ENCODE measurements at regions not wholly inside any gene's neighbourhood (a gene's known extent, or its start where the extent isn't known, plus 50 kb on each side); places are given as distances from the start of the nearest gene placed in this dataset.

DNA sequence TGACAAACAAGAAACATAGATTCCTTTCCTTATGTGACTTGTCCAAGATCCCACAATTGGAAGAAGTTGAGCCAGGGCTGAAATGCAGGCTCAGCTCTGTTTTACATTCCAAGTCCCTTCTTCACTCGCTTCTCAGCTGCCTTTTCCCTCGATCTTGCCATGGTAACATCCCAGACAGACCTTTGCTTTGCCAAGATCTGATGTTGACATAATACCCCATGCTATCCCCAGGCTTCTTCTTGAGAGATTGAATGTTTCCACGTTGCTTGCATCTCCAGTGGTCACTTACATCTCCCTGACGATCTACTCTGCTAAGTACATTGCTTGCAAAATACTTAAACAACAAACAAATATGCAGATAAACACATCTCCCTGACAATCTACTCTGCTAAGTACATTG, 63.5 kb downstream of the TBXT start:
- Histone ChIP-seq H3K79me2 (ENCODE audit: low read length) (no peaks in the 10 kb centered on the region), H4K20me1 (ENCODE audit: insufficient read depth, low read length) (no peaks in the 10 kb centered on the region), H3K9ac (ENCODE audit: low read length) (no peak overlapping the region), H3K27ac (ENCODE audit: low read length) (no peak overlapping the region), H3K4me2 (ENCODE audit: low read depth, low read length) (no peak overlapping the region), H3K4me3 (ENCODE audit: low read length) (no peak overlapping the region), H3K9me2 (replicated peaks; ENCODE audit: insufficient read depth, low read length) (no peaks in the 10 kb centered on the region), H3K27me3 (replicated peaks; ENCODE audit: insufficient read depth, low read length) (no peaks in the 10 kb centered on the region), H3K36me3 (replicated peaks; ENCODE audit: insufficient read depth, low read length) (no peaks in the 10 kb centered on the region), H2AFZ (ENCODE audit: low read length) (no peak overlapping the region), H3K9me3 (replicated peaks; ENCODE audit: insufficient read depth, low read length) (no peaks in the 10 kb centered on the region), H3F3A (ENCODE audit: insufficient read depth, low read length) (no peaks in the 10 kb centered on the region), H3K4me1 (ENCODE audit: low read length) (no peaks in the 10 kb centered on the region)
- TF ChIP-seq EZH2 (optimal IDR thresholded peaks at IDR 0.05; ENCODE audit: low read depth, low read length) (no peak), EZH2phosphoT487 (IDR thresholded peaks at IDR 0.05; ENCODE audit: low read length) (no peak)
- TF ChIP-seq, protein P1, sequence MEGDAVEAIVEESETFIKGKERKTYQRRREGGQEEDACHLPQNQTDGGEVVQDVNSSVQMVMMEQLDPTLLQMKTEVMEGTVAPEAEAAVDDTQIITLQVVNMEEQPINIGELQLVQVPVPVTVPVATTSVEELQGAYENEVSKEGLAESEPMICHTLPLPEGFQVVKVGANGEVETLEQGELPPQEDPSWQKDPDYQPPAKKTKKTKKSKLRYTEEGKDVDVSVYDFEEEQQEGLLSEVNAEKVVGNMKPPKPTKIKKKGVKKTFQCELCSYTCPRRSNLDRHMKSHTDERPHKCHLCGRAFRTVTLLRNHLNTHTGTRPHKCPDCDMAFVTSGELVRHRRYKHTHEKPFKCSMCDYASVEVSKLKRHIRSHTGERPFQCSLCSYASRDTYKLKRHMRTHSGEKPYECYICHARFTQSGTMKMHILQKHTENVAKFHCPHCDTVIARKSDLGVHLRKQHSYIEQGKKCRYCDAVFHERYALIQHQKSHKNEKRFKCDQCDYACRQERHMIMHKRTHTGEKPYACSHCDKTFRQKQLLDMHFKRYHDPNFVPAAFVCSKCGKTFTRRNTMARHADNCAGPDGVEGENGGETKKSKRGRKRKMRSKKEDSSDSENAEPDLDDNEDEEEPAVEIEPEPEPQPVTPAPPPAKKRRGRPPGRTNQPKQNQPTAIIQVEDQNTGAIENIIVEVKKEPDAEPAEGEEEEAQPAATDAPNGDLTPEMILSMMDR (IDR thresholded peaks at IDR 0.05; ENCODE audit: low read length), result no peak
- no peak for DNase-seq

DNA sequence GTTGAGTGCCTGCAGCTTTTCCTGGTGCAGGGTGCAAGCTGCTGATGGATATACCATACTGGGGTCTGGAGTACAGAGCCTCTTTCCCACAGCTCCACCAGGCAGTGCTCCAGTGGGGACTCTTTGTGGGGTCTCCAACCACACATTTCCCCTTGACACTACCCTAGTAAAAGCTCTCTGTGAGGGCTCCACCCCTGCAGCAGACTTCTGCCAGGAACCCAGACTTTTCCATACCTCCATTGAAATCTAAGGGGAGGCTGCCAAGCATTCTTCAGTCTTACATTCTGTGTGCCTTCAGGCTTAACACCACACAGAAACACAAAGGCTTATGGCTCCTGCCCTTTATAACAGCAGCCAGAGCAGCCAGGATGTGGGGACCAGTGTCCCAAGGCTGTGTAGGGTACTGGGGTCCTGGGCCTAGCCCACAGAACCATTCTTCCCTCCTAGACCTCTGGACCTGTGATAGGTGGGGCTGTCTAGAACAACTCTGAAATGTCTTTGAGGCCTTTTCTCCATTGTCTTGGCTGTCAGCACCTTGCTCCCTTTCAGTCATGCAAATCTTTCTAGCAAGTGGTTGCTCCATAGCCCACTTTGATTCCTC, 65.7 kb downstream of the TBXT start:
- no peaks in the 10 kb centered on the region for H3K4me1 ChIP-seq (ENCODE audit: low read length)
- no peak for TF ChIP-seq EZH2phosphoT487 (IDR thresholded peaks at IDR 0.05; ENCODE audit: low read length)
- TF ChIP-seq EZH2 (optimal IDR thresholded peaks at IDR 0.05; ENCODE audit: low read depth, low read length), result no peak
- TF ChIP-seq, protein P1 (IDR thresholded peaks at IDR 0.05; ENCODE audit: low read length), result no peak
- H4K20me1 ChIP-seq (ENCODE audit: insufficient read depth, low read length), result no peaks in the 10 kb centered on the region
- no peaks in the 10 kb centered on the region for H3K36me3 ChIP-seq (replicated peaks; ENCODE audit: insufficient read depth, low read length)
- H3K9me2 ChIP-seq (replicated peaks; ENCODE audit: insufficient read depth, low read length), result no peaks in the 10 kb centered on the region
- no peak overlapping the region for H3K9ac ChIP-seq (ENCODE audit: low read length)
- no peak overlapping the region for H3K4me2 ChIP-seq (ENCODE audit: low read depth, low read length)
- no peak overlapping the region for H3K27ac ChIP-seq (ENCODE audit: low read length)
- no peaks in the 10 kb centered on the region for H3K79me2 ChIP-seq (ENCODE audit: low read length)
- H3K9me3 ChIP-seq (replicated peaks; ENCODE audit: insufficient read depth, low read length), result no peaks in the 10 kb centered on the region
- no peak overlapping the region for H3K4me3 ChIP-seq (ENCODE audit: low read length)
- H2AFZ ChIP-seq (ENCODE audit: low read length), result no peak overlapping the region
- no peak for DNase-seq
- H3K27me3 ChIP-seq (replicated peaks; ENCODE audit: insufficient read depth, low read length), result no peaks in the 10 kb centered on the region
- no peaks in the 10 kb centered on the region for H3F3A ChIP-seq (ENCODE audit: insufficient read depth, low read length)

DNA sequence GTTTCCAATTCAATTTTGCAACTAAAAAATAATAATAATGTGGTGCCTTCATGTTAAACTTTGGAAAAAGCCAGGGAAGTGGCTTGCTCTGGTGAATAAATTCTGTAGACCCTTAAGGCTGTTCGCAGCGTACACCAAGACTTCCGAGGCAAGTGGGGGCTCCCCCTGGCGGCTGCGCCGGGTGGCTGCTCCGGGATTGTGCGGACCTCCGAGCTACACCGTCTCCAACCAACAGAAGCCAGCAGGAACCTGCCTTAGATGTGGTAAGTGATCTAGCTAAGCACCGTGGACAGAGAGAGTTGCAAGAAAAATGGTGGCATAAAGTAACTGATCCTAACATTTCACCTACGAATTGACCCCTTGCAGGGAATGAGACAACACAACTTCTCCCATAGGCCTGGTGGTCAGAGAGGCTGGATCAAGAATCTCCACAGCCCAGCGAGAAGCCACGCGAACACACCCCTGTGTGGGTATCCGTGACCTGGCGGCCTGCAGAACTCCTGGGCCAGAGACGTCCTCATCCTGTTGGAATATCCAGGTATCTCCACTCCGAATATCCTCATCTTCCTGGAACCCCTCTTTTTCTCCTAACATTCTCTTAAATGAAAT, 69.6 kb downstream of the TBXT start:
- TF ChIP-seq EZH2 (optimal IDR thresholded peaks at IDR 0.05; ENCODE audit: low read depth, low read length), result no peak
- TF ChIP-seq, protein P1 (IDR thresholded peaks at IDR 0.05; ENCODE audit: low read length), result peak; percentile 61
- Histone ChIP-seq H3K9me3 (replicated peaks; ENCODE audit: insufficient read depth, low read length) (no peaks in the 10 kb centered on the region), H3K27me3 (replicated peaks; ENCODE audit: insufficient read depth, low read length) (no peaks in the 10 kb centered on the region), H3K4me1 (ENCODE audit: low read length) (no peaks in the 10 kb centered on the region), H3K27ac (ENCODE audit: low read length) (no peak overlapping the region), H3F3A (ENCODE audit: insufficient read depth, low read length) (no peaks in the 10 kb centered on the region), H3K4me2 (ENCODE audit: low read depth, low read length) (peak overlapping the region; percentile 29; the same call in 1 of the 2 replicates), H4K20me1 (ENCODE audit: insufficient read depth, low read length) (no peaks in the 10 kb centered on the region), H3K9me2 (replicated peaks; ENCODE audit: insufficient read depth, low read length) (no peaks in the 10 kb centered on the region), H3K79me2 (ENCODE audit: low read length) (no peaks in the 10 kb centered on the region), H3K9ac (ENCODE audit: low read length) (no peak overlapping the region), H3K36me3 (replicated peaks; ENCODE audit: insufficient read depth, low read length) (no peaks in the 10 kb centered on the region), H2AFZ (ENCODE audit: low read length) (no peak overlapping the region), H3K4me3 (ENCODE audit: low read length) (no peak overlapping the region)
- DNase-seq, result peak; percentile 38

Measured in MM.1S (cell line).